ENCODE measurements at regions not wholly inside any gene's neighbourhood (a gene's known extent, or its start where the extent isn't known, plus 50 kb on each side); places are given as distances from the start of the nearest gene placed in this dataset.

GRCh38 chr2:128644718-128645256 lies 326.1 kb upstream of the HS6ST1 start:
- Histone ChIP-seq H3K4me3 (ENCODE audit: low read depth in 2 of 2, low read length in 1 of 2) (no peak overlapping the region), H3K9ac (no peak overlapping the region), H3K9me2 (no peaks in the 10 kb centered on the region), H3K79me2 (ENCODE audit: insufficient read depth) (no peaks in the 10 kb centered on the region), H3K27ac (ENCODE audit: low read depth in 2 of 2, low read length in 1 of 2) (no peak overlapping the region), H3K36me3 (replicated peaks in 1 of 2; ENCODE audit: control insufficient read depth in 1 of 2, insufficient read depth in 2 of 2, low read length in 1 of 2) (no peaks in the 10 kb centered on the region), H3K9me3 (no peaks in the 10 kb centered on the region), H3K4me2 (no peak overlapping the region), H4K20me1 (ENCODE audit: insufficient read depth) (no peaks in the 10 kb centered on the region), H3F3A (replicated peaks; ENCODE audit: insufficient read depth) (no peaks in the 10 kb centered on the region), H2AFZ (ENCODE audit: low read depth) (no peak overlapping the region), H3K27me3 (ENCODE audit: insufficient read depth) (no peaks in the 10 kb centered on the region), H3K4me1 (ENCODE audit: control insufficient read depth in 1 of 2, insufficient read depth in 2 of 2, low read depth in 1 of 2, low read length in 1 of 2) (no peaks in the 10 kb centered on the region)
- CTCF ChIA-PET, result interaction anchor here (0.7 kb wide), 1 partner anchor 9 kb away, joined by 3 read pairs; no protein-coding TSS in a partner anchor
- TF ChIP-seq USF1 (IDR thresholded peaks at IDR 0.05; ENCODE audit: borderline replicate concordance, low read depth) (no peak), RCOR1 (IDR thresholded peaks at IDR 0.05; ENCODE audit: low read length) (no peak), ZBTB33 (IDR thresholded peaks at IDR 0.05; ENCODE audit: borderline replicate concordance, low read depth) (no peak), PBX3 (IDR thresholded peaks at IDR 0.05) (no peak), CHD2 (IDR thresholded peaks at IDR 0.05; ENCODE audit: low read length, partially characterized antibody) (no peak), EZH2phosphoT487 (IDR thresholded peaks at IDR 0.05; ENCODE audit: borderline replicate concordance, low read depth) (no peak), FOSL2 (IDR thresholded peaks at IDR 0.05; ENCODE audit: borderline replicate concordance, low read depth) (no peak), GABPA (IDR thresholded peaks at IDR 0.05; ENCODE audit: low read depth) (no peak), MXI1 (IDR thresholded peaks at IDR 0.05; ENCODE audit: low read depth, low read length) (no peak), SIN3A (IDR thresholded peaks at IDR 0.05; ENCODE audit: borderline replicate concordance, low read depth, low read length) (no peak), REST (IDR thresholded peaks at IDR 0.05; ENCODE audit: low read depth, low read length) (no peak), MEF2A (IDR thresholded peaks at IDR 0.05; ENCODE audit: borderline replicate concordance, low read depth) (no peak)
- WGBS (ENCODE audit: low lambda C conversion rate), result 23% methylated on average over 2 of the region's 2 CpGs
- POLR2A ChIA-PET, result no interaction called here
- no peak for DNase-seq

All from SK-N-SH (cell line).